Neural crest cell (in vitro differentiated cells): ENCODE measurements at regions not wholly inside any gene's neighbourhood (a gene's known extent, or its start where the extent isn't known, plus 50 kb on each side); places are given as distances from the start of the nearest gene placed in this dataset.

Experiments
- DNase-seq: peaks from one replicate; pipeline ENCODE4 v3.0.0; 2021; ENCODE audit warnings: low read depth, mixed read lengths, low spot score
- H3K27ac Mint-ChIP-seq: one replicate; pipeline ENCODE4 v1.8.0; 2021; ENCODE audit warnings: mild to moderate bottlenecking, mixed read lengths; ENCODE audit not compliant: unreplicated experiment
- H3K27me3 Mint-ChIP-seq: 2 replicates; pipeline ENCODE4 v1.8.0; 2021; ENCODE audit warnings: low read depth, mild to moderate bottlenecking, mixed read lengths
- H3K36me3 Mint-ChIP-seq: 2 replicates; pipeline ENCODE4 v1.8.0; 2021; ENCODE audit warnings: low read depth, mild to moderate bottlenecking, mixed read lengths
- H3K4me1 Mint-ChIP-seq: 2 replicates; pipeline ENCODE4 v1.8.0; 2021; ENCODE audit warnings: mixed read lengths
- H3K4me3 Mint-ChIP-seq: one replicate; pipeline ENCODE4 v1.8.0; 2021; ENCODE audit warnings: mild to moderate bottlenecking, mixed read lengths
- H3K9me3 Mint-ChIP-seq: 2 replicates; pipeline ENCODE4 v1.8.0; 2021; ENCODE audit warnings: mixed read lengths
- TF ChIP-seq, protein P1 (sequence below): fragments of 200-600 bp; sonication (generic); conservative IDR thresholded peaks from 2 replicates; pipeline ENCODE4 v1.5.0; 2021; ENCODE audit warnings: antibody characterized with exemption, mild to moderate bottlenecking

DNA sequence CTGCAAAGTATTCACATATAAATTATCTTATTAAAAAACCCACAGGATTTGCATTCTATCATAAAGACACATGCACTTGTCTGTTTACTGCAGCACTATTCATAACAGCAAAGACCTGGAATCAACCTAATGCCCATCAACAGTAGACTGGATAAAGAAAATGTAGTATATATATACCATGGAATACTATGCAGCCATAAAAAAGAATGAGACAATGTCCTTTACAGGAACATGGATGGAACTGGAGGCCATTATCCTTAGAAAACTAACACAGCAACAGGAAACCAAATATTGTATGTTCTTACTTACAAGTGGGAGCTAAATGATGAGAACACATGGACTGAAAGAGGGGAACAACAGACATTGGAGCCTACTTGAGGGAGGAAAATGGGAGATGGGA lies 97.0 kb downstream of the FAM217A start:
- no peak for DNase-seq
- TF ChIP-seq, protein P1, sequence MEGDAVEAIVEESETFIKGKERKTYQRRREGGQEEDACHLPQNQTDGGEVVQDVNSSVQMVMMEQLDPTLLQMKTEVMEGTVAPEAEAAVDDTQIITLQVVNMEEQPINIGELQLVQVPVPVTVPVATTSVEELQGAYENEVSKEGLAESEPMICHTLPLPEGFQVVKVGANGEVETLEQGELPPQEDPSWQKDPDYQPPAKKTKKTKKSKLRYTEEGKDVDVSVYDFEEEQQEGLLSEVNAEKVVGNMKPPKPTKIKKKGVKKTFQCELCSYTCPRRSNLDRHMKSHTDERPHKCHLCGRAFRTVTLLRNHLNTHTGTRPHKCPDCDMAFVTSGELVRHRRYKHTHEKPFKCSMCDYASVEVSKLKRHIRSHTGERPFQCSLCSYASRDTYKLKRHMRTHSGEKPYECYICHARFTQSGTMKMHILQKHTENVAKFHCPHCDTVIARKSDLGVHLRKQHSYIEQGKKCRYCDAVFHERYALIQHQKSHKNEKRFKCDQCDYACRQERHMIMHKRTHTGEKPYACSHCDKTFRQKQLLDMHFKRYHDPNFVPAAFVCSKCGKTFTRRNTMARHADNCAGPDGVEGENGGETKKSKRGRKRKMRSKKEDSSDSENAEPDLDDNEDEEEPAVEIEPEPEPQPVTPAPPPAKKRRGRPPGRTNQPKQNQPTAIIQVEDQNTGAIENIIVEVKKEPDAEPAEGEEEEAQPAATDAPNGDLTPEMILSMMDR = no peak
- Mint-ChIP-seq H3K4me1 (peaks cover 15% of the 10 kb centered on the region), H3K4me3 (no peak overlapping the region), H3K9me3 (peaks cover 4% of the 10 kb centered on the region), H3K36me3 (peaks cover 11% of the 10 kb centered on the region), H3K27ac (peak overlapping the region; percentile 35), H3K27me3 (no peaks in the 10 kb centered on the region)

DNA sequence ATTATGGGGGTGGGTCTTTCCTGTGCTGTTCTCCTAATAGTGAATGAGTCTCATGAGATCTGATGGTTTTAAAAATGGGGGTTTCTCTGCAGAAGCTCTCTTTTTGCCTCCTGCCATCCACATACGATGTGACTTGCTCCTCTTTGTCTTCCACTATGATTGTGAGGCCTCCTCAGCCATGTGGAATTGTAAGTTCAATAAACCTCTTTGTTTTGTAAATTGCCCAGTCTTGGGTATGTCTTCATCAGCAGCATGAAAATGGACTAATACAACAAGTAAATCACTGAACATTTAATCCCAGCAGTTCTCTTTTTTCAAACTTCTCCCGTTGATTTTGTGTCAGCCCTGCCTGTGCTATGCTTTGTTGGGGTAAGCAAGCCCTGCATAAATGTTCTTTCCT lies 95.2 kb downstream of the FAM217A start:
- H3K27ac Mint-ChIP-seq = no peak overlapping the region
- peaks cover 11% of the 10 kb centered on the region for H3K36me3 Mint-ChIP-seq
- peaks cover 4% of the 10 kb centered on the region for H3K9me3 Mint-ChIP-seq
- peaks cover 21% of the 10 kb centered on the region for H3K4me1 Mint-ChIP-seq
- TF ChIP-seq, protein P1 = no peak
- no peaks in the 10 kb centered on the region for H3K27me3 Mint-ChIP-seq
- H3K4me3 Mint-ChIP-seq = no peak overlapping the region
- no peak for DNase-seq

DNA sequence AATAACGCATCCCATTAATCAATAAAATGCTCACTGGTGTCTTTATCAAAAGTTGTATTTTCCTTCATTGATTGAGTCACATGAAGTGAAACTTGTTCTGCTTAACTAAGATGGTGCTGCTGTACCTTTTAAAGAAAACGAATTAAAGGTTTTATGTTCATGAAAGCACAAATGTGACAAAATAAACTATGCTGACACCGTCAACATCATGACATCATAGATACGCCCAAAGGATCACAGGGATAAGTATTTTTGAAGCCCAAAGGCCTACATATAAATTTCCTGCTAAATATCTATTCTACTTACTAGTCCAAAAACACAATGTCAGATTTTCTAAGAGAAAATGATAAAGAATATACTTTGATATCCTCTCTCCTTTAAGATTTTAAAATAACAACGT lies 94.4 kb downstream of the FAM217A start:
- no peaks in the 10 kb centered on the region for H3K27me3 Mint-ChIP-seq
- H3K4me3 Mint-ChIP-seq = no peak overlapping the region
- peaks cover 11% of the 10 kb centered on the region for H3K36me3 Mint-ChIP-seq
- TF ChIP-seq, protein P1 = no peak
- H3K9me3 Mint-ChIP-seq = peaks cover 4% of the 10 kb centered on the region
- DNase-seq = no peak
- no peak overlapping the region for H3K27ac Mint-ChIP-seq
- peaks cover 21% of the 10 kb centered on the region for H3K4me1 Mint-ChIP-seq

DNA sequence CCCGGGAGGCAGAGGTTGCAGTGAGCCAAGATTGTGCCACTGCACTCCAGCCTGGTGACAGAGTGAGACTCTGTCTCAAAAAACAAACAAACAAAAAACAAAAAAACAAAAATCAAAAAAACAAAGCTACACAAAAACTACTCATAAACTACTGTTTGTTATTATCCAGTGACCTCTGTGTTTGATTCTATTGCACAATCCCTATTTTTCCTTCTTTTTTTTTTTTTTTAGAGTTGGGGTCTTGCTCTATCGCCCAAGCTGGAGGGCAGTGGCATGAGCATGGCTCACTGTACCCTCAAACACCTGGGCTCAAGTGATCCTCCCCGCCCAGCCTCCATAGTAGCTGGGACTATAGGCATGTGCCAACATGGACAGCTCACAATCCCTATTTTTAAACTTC lies 92.7 kb downstream of the FAM217A start:
- H3K27me3 Mint-ChIP-seq = no peaks in the 10 kb centered on the region
- H3K9me3 Mint-ChIP-seq = peaks cover 4% of the 10 kb centered on the region
- H3K4me3 Mint-ChIP-seq = no peak overlapping the region
- TF ChIP-seq, protein P1 = no peak
- H3K27ac Mint-ChIP-seq = no peak overlapping the region
- no peak for DNase-seq
- peaks cover 27% of the 10 kb centered on the region for H3K4me1 Mint-ChIP-seq
- H3K36me3 Mint-ChIP-seq = peaks cover 11% of the 10 kb centered on the region

DNA sequence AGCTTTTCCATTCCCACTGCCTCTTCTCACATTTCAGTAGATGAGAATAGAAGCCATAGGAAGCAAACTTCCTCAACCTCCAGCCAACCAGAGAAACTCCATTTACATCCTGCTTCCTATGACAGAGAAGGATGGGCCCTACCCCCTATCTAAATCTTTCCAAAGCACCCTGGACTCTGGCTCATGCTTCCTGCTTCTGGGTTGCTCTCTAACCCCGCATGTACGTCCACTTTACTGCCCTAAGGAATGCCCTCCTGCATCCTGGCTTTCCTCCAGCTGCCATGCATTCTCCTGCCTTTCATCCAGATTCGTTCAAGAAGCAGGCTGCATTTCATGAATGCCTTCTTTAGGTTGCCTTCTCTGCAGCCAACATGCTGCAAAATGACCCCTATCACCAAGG lies 91.9 kb downstream of the FAM217A start:
- TF ChIP-seq, protein P1 = no peak
- no peak for DNase-seq
- H3K36me3 Mint-ChIP-seq = peaks cover 9% of the 10 kb centered on the region
- H3K27me3 Mint-ChIP-seq = no peaks in the 10 kb centered on the region
- peaks cover 4% of the 10 kb centered on the region for H3K9me3 Mint-ChIP-seq
- H3K4me1 Mint-ChIP-seq = peaks cover 27% of the 10 kb centered on the region
- no peak overlapping the region for H3K4me3 Mint-ChIP-seq
- H3K27ac Mint-ChIP-seq = no peak overlapping the region

DNA sequence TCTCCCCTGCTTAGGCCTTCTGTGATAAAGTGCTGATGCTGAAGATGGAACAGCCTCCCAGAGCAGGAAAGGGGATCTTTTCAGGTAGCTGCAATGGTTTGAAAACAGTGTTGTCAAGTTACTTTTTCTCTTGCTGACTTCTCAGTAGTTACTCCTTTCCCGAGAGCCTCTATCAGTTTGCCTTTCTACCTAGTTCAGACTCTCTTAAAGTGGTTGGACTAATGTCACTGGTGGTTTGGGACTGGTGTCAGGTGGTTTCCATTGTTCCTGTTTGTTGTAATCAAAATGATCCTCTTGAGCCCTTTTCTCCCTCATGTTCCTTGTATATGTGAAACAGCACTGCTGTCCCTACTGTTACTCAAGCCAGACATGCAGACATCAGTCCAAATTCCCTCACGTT lies 91.4 kb downstream of the FAM217A start:
- peaks cover 27% of the 10 kb centered on the region for H3K4me1 Mint-ChIP-seq
- H3K36me3 Mint-ChIP-seq = peaks cover 7% of the 10 kb centered on the region
- H3K27ac Mint-ChIP-seq = peak overlapping the region; percentile 3
- DNase-seq = no peak
- no peaks in the 10 kb centered on the region for H3K27me3 Mint-ChIP-seq
- TF ChIP-seq, protein P1 = no peak
- H3K9me3 Mint-ChIP-seq = peaks cover 4% of the 10 kb centered on the region
- H3K4me3 Mint-ChIP-seq = no peak overlapping the region
